Upper lobe of left lung (tissue), 6 donors: ENCODE measurements at regions not wholly inside any gene's neighbourhood (a gene's known extent, or its start where the extent isn't known, plus 50 kb on each side); places are given as distances from the start of the nearest gene placed in this dataset.
A peak's percentile ranks its signal among the peaks of the same experiment; 100 is the strongest.

Experiments used
- ATAC-seq, 2 donors: fragments of 200-7000 bp; cut with Tn5 transposase; one replicate each; pipeline ENCODE4 v1.9.1; 2022; ENCODE audit warnings: mild to moderate bottlenecking in 2 of 2, moderate library complexity in 2 of 2; ENCODE audit not compliant: low FRiP score in 2 of 2
- DNase-seq, 2 donors: peaks; one replicate each; pipeline ENCODE4 v3.0.0-alpha.2; 2019 to 2020
- H3K27ac ChIP-seq, 4 donors: fragments of 200-600 bp; sonication (generic); one replicate each; pipeline ENCODE4 v1.5.1; 2016 to 2019
- H3K27me3 ChIP-seq, 4 donors: fragments of 200-600 bp; sonication (generic); one replicate each; pipeline ENCODE4 v1.5.1; 2017 to 2019
- H3K36me3 ChIP-seq, 4 donors: fragments of 200-600 bp; sonication (generic); one replicate each; pipeline ENCODE4 v1.5.1; 2016 to 2019
- H3K4me1 ChIP-seq, 4 donors: fragments of 200-600 bp; sonication (generic); one replicate each; pipeline ENCODE4 v1.5.1; 2018 to 2019
- H3K4me3 ChIP-seq, 4 donors: fragments of 200-600 bp; sonication (generic); one replicate each; pipeline ENCODE4 v1.5.1; 2017 to 2019; ENCODE audit warnings: mild to moderate bottlenecking in 2 of 4, moderate library complexity in 1 of 4
- H3K9me3 ChIP-seq, 4 donors: fragments of 200-600 bp; sonication (generic); one replicate each; pipeline ENCODE4 v1.5.1; 2018 to 2019
- CTCF ChIP-seq, 6 experiments: fragments of 450-650 bp in 4 of 6; fragments of 200-600 bp in 2 of 6; sonication (generic) in 2 of 6; IDR thresholded peaks; one replicate each; pipeline ENCODE4 v1.5.1; 2016 to 2019; ENCODE audit warnings: antibody characterized with exemption in 6 of 6
- EP300 ChIP-seq, 4 donors: sonication (generic); formaldehyde crosslinking; IDR thresholded peaks; one replicate each; pipeline ENCODE4 v1.5.1; 2017; ENCODE audit warnings: antibody characterized with exemption in 4 of 4, control low read depth in 2 of 4
- POLR2A ChIP-seq, 4 donors: fragments of 450-650 bp; IDR thresholded peaks; one replicate each; pipeline ENCODE4 v1.5.1; 2016 to 2017; ENCODE audit warnings: antibody characterized with exemption in 4 of 4, mild to moderate bottlenecking in 2 of 4
- POLR2AphosphoS5 ChIP-seq, 2 donors: sonication (generic); formaldehyde crosslinking; IDR thresholded peaks; one replicate each; pipeline ENCODE4 v1.5.1; 2017; ENCODE audit warnings: antibody characterized with exemption in 2 of 2
- WGBS, 2 donors: methylation state at CpG; one replicate each; pipeline ENCODE4 v1.1.5; 2017 to 2018; 5-methylcytosine and 5-hydroxymethylcytosine counted together
- donor health status: DM: no; HTN: no; CAD: no; lungs with moderate emphysema.
- donor health status: DM: no; HTN: yes; CAD: no; lungs with severe emphysema.

DNA sequence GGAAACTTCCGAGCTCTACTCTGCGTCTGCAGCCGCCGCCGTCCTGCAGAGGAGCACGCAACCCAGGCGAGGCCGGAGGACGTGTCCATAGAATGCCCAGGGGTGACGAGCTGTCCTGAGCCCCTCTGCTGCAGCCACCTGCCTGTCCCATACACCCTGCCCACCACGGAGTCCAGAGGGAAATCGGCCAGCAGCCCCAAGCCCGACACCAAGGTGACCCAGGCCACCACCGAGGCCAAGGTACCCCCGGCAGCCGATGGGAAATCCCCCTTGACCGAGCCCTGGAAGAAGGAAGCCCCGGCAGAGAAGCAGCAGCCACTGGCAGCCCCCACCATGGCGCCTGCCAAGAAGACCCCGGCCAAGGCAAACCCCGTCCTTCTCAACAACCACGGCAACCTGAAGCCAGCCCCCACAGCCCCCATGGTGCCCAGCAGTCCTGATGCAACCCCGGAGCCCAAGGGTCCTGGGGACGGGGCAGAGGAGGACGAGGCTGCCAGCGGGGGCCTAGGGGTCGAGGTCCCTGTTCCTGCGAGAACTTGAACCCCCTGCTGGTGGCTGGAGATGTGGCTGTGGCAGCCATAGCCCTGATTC, 128.7 kb upstream of the C14orf180 start:
- H3K27me3 ChIP-seq = no peaks in the 10 kb centered on the region
- DNase-seq (peak; percentile 18 to 65), ATAC-seq (no peak)
- H3K27ac ChIP-seq = no peak overlapping the region
- TF ChIP-seq POLR2AphosphoS5 (IDR thresholded peaks at IDR 0.05) (no peak), POLR2A (IDR thresholded peaks at IDR 0.05) (no peak), EP300 (IDR thresholded peaks at IDR 0.05) (no peak), CTCF (IDR thresholded peaks at IDR 0.05) (no peak)
- H3K36me3 ChIP-seq = no peaks in the 10 kb centered on the region
- WGBS, 2 donors = 89 to 97% methylated on average over 10 to 19 of the region's 28 CpGs
- H3K4me3 ChIP-seq = no peak overlapping the region
- H3K9me3 ChIP-seq = peaks cover 0 to 10% (median 4%) of the 10 kb centered on the region in 4 donors
- H3K4me1 ChIP-seq = no peaks in the 10 kb centered on the region

GRCh38 chr14:104451474-104451873, 128.1 kb upstream of the C14orf180 start:
- WGBS, 2 donors = 79 to 87% methylated on average over 10 of the region's 10 CpGs
- H3K9me3 ChIP-seq = peaks cover 0 to 10% (median 4%) of the 10 kb centered on the region in 4 donors
- DNase-seq = no peak
- H3K27ac ChIP-seq = no peak overlapping the region
- no peak overlapping the region for H3K4me3 ChIP-seq
- H3K36me3 ChIP-seq = no peaks in the 10 kb centered on the region
- ATAC-seq = no peak
- H3K4me1 ChIP-seq = no peaks in the 10 kb centered on the region
- H3K27me3 ChIP-seq = no peaks in the 10 kb centered on the region
- TF ChIP-seq POLR2AphosphoS5 (IDR thresholded peaks at IDR 0.05) = no peak
- no peak for TF ChIP-seq CTCF (IDR thresholded peaks at IDR 0.05)
- TF ChIP-seq EP300 (IDR thresholded peaks at IDR 0.05) = no peak
- no peak for TF ChIP-seq POLR2A (IDR thresholded peaks at IDR 0.05)

DNA sequence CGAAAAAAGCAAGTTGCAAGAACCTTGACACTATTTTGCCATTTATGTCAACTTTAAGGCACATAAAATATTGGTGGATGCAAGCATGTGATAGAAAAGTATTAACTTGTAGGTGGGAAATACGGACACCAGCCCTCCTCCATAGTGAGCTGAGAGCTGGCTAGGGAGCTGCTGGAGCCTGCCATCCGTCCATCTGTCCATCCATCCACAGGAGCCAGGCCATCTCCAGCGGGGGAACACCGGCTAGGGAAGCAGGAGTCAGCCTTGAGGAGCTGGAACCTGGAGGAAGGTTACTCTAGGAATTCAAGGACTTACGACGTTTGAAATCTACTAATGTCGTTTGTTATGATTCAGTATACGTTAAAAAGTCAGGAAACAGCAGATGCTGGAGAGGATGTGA, 120.7 kb upstream of the C14orf180 start:
- ATAC-seq = no peak
- H3K4me1 ChIP-seq = peaks cover 7 to 12% (median 10%) of the 10 kb centered on the region in 4 donors
- TF ChIP-seq POLR2A (IDR thresholded peaks at IDR 0.05) (no peak), EP300 (IDR thresholded peaks at IDR 0.05) (no peak), CTCF (IDR thresholded peaks at IDR 0.05) (no peak), POLR2AphosphoS5 (IDR thresholded peaks at IDR 0.05) (no peak)

GRCh38 chr14:104460791-104461651, 118.5 kb upstream of the C14orf180 start:
- Histone ChIP-seq H3K9me3 (no peaks in the 10 kb centered on the region), H3K4me1 (peaks cover 7 to 12% (median 10%) of the 10 kb centered on the region in 4 donors), H3K36me3 (no peaks in the 10 kb centered on the region), H3K27ac (no peak overlapping the region), H3K27me3 (peaks cover 0 to 15% (median 6%) of the 10 kb centered on the region in 4 donors), H3K4me3 (peak overlapping the region in 1 of 4 donors; percentile 15)
- TF ChIP-seq EP300 (IDR thresholded peaks at IDR 0.05) = no peak
- TF ChIP-seq POLR2AphosphoS5 (IDR thresholded peaks at IDR 0.05) = no peak
- TF ChIP-seq POLR2A (IDR thresholded peaks at IDR 0.05) = no peak
- no peak for TF ChIP-seq CTCF (IDR thresholded peaks at IDR 0.05)
- DNase-seq = peak; percentile 31 to 79
- WGBS, 2 donors = 21 to 23% methylated on average over 31 to 35 of the region's 47 CpGs
- peak; percentile 44 to 58 for ATAC-seq

More for the DNA sequence above, 120.7 kb upstream of the C14orf180 start:
- no peak overlapping the region for H3K4me3 ChIP-seq
- no peaks in the 10 kb centered on the region for H3K9me3 ChIP-seq
- no peaks in the 10 kb centered on the region for H3K36me3 ChIP-seq
- H3K27me3 ChIP-seq = peaks cover 0 to 15% (median 6%) of the 10 kb centered on the region in 4 donors
- DNase-seq = peak in 1 of 2 donors; percentile 10
- WGBS, 2 donors = 50 to 58% methylated on average over 9 of the region's 9 CpGs
- H3K27ac ChIP-seq = no peak overlapping the region
